ENCODE measurements at regions not wholly inside any gene's neighbourhood (a gene's known extent, or its start where the extent isn't known, plus 50 kb on each side); places are given as distances from the start of the nearest gene placed in this dataset.

GRCh38 chr1:190699165-190699564, 221.5 kb upstream of the BRINP3 start:
- TF ChIP-seq CTCF (conservative IDR thresholded peaks at IDR 0.05; ENCODE audit: low read depth, low read length), result no peak
- no peak for TF ChIP-seq SMC3 (IDR thresholded peaks at IDR 0.05; ENCODE audit: low read depth, low read length)
- TF ChIP-seq MAZ (IDR thresholded peaks at IDR 0.05; ENCODE audit: borderline replicate concordance, low read depth, low read length), result no peak
- TF ChIP-seq CHD1 (IDR thresholded peaks at IDR 0.05; ENCODE audit: low read depth, low read length), result no peak
- no peak for TF ChIP-seq RFX5 (IDR thresholded peaks at IDR 0.05; ENCODE audit: low read depth, low read length)
- TF ChIP-seq POLR2A (IDR thresholded peaks at IDR 0.05; ENCODE audit: low read depth, low read length), result no peak

All from IMR-90 (cell line).